Sigmoid colon (tissue), 6 donors: ENCODE measurements at regions not wholly inside any gene's neighbourhood (a gene's known extent, or its start where the extent isn't known, plus 50 kb on each side); places are given as distances from the start of the nearest gene placed in this dataset.

Source experiments
- DNase-seq: peaks from one replicate; pipeline ENCODE4 v3.0.0-alpha.2; 2019
- H3K27ac ChIP-seq, 4 donors: fragments of 200-600 bp; sonication (generic); one replicate each; pipeline ENCODE4 v1.5.1; 2016 to 2019; ENCODE audit warnings: mild to moderate bottlenecking in 1 of 4
- H3K27me3 ChIP-seq, 3 donors: fragments of 200-600 bp; sonication (generic); one replicate each; pipeline ENCODE4 v1.5.1; 2019; ENCODE audit warnings: mild to moderate bottlenecking in 1 of 3
- H3K36me3 ChIP-seq, 4 donors: fragments of 200-600 bp; sonication (generic); one replicate each; pipeline ENCODE4 v1.5.1; 2016 to 2019
- H3K4me1 ChIP-seq, 4 donors: fragments of 200-600 bp; sonication (generic); one replicate each; pipeline ENCODE4 v1.5.1; 2017 to 2019
- H3K4me3 ChIP-seq, 4 donors: fragments of 200-600 bp; sonication (generic); one replicate each; pipeline ENCODE4 v1.5.1; 2017 to 2019; ENCODE audit warnings: mild to moderate bottlenecking in 2 of 4, moderate library complexity in 1 of 4
- H3K9me3 ChIP-seq, 4 donors: fragments of 200-600 bp in 3 of 4; sonication (generic) in 3 of 4; one replicate each; pipeline versions ENCODE4 v1.5.1 to v1.6.1; 2013 to 2019
- EP300 ChIP-seq, 4 donors: sonication (generic); formaldehyde crosslinking; IDR thresholded peaks; one replicate each; pipeline ENCODE4 v1.6.1; 2017; ENCODE audit warnings: antibody characterized with exemption in 4 of 4
- POLR2A ChIP-seq, 2 donors: fragments of 450-650 bp; IDR thresholded peaks; one replicate each; pipeline ENCODE4 v1.6.1; 2016; ENCODE audit warnings: antibody characterized with exemption in 2 of 2, mild to moderate bottlenecking in 2 of 2, moderate library complexity in 2 of 2
- POLR2AphosphoS5 ChIP-seq, 4 donors: sonication (generic); formaldehyde crosslinking; IDR thresholded peaks; one replicate each; pipeline ENCODE4 v1.6.1; 2017; ENCODE audit warnings: antibody characterized with exemption in 4 of 4
- WGBS, 2 donors: extraction: QIAGEN DNeasy Blood & Tissue Kit; methylation state at CpG; one replicate each; pipeline ENCODE4 v1.1.7; 2013; 5-methylcytosine and 5-hydroxymethylcytosine counted together
- intact Hi-C: fragments of 100-400 bp; cut with DNase I; formaldehyde crosslinking; loops from one replicate; pipeline ENCODE4 v1.15.1; 2023
- TF ChIP-seq, protein P1 (sequence below), 4 experiments: fragments of 450-650 bp in 3 of 4; fragments of 200-600 bp in 1 of 4; IDR thresholded peaks; one replicate each; pipeline ENCODE4 v1.5.1; 2016 to 2019; ENCODE audit warnings: antibody characterized with exemption in 4 of 4, mild to moderate bottlenecking in 3 of 4, moderate library complexity in 2 of 4
- donor health status: healthy with polysubstance abuse.
- donor health status: healthy.

DNA sequence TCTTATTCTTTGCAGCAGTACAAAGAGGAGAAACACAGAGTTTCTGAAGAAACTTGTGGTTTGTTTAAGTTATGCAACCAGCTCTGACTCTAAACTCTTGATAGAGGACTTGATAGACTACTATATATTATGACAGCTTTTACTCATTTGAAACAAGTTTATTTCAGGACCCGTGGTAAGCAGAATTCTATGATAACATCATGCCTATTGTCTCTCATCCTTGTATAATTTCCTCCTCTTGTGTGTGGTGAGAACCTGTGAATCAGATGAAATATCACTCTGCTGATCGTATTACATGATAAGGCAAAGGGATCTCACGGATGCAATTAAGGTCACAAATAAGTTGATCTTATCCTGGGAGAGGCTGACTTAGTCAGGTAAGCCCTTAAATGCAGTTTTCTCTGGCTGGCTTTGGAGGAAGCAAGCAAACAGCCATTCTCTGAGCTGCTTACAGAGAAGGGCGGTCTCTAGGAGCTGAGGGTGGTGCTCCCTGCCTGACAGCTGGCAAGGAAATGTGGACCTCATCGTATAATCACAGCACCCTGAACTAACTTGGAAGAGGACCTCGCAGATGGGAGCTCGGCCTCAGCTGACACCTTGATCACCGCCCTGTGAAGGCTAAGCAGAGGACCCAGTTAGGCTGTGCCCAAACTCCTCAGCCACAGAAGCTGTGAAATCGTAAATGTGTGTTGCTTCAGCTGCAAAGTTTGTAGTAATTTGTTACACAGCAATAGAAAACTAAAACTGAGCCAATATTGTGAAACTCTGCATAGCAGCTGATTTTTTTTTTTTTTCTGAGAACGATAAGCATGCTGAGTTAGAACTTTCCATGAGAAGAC is 151.1 kb upstream of the DPT start:
- H3K36me3 ChIP-seq = no peaks in the 10 kb centered on the region
- TF ChIP-seq EP300 (IDR thresholded peaks at IDR 0.05) (no peak), POLR2A (IDR thresholded peaks at IDR 0.05) (no peak), POLR2AphosphoS5 (IDR thresholded peaks at IDR 0.05) (peak in 2 of 4 donors; percentile 17 to 33)
- TF ChIP-seq, protein P1, sequence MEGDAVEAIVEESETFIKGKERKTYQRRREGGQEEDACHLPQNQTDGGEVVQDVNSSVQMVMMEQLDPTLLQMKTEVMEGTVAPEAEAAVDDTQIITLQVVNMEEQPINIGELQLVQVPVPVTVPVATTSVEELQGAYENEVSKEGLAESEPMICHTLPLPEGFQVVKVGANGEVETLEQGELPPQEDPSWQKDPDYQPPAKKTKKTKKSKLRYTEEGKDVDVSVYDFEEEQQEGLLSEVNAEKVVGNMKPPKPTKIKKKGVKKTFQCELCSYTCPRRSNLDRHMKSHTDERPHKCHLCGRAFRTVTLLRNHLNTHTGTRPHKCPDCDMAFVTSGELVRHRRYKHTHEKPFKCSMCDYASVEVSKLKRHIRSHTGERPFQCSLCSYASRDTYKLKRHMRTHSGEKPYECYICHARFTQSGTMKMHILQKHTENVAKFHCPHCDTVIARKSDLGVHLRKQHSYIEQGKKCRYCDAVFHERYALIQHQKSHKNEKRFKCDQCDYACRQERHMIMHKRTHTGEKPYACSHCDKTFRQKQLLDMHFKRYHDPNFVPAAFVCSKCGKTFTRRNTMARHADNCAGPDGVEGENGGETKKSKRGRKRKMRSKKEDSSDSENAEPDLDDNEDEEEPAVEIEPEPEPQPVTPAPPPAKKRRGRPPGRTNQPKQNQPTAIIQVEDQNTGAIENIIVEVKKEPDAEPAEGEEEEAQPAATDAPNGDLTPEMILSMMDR (IDR thresholded peaks at IDR 0.05) = no peak
- intact Hi-C loops = no loop called here
- 10 to 53% methylated on average over 10 of the region's 10 CpGs for WGBS, 2 donors
- H3K27ac ChIP-seq = peak overlapping the region; percentile 3 to 52 (median 30)
- H3K4me1 ChIP-seq = peaks cover 0 to 10% (median 2%) of the 10 kb centered on the region in 4 donors
- no peak overlapping the region for H3K4me3 ChIP-seq
- H3K27me3 ChIP-seq = no peaks in the 10 kb centered on the region
- no peaks in the 10 kb centered on the region for H3K9me3 ChIP-seq
- peak; percentile 71 for DNase-seq

DNA sequence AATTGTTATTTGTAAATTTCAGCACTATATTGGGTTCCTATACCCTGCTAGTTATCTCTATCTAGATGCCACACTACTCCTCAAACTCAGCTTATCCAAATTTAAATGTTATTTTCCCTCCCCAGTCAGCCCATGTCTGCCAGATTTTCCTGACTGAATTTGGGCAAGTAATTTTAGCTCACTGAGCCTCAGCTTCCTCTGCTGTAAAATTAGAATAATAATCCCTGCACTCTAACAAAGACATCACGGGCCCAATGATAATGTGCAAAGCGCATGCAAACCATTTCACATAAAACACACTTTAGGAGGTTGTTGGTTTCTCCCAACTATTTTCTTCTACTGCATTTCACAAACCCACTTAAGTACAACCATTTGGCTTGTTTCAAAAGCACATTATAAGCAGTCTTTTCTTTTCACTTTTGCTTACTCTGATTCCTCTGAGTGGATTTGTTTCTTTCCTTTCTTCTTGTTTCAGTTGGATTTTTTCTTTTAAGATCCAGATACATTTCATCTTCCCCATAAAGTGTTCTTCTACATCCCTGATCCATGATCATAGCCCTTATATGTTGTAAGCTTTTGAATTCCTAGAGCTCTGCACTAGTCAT is 152.8 kb upstream of the DPT start:
- 87 to 94% methylated on average over 2 of the region's 2 CpGs for WGBS, 2 donors
- H3K36me3 ChIP-seq = no peaks in the 10 kb centered on the region

DNA sequence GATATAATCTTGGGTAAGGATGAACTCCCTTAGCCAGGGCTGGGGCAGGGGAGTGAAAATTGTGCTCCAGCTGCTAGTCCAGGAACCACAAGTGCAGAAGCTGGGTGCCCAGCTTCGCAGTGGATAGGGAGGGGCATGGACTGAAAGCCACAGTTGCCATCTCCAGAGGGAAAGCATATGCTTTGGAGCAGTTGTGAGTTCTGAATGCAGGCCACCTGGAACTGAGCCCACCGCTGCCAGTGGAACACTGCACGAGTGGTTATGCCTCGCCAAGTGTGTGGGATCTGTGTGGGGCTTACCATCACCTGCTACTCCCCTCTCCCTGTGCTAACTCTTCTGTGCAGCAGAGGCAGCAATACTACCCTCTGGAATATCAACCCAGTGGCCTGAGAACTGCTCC is 158.4 kb upstream of the DPT start:
- WGBS, 2 donors = 67 to 83% methylated on average over 4 of the region's 4 CpGs
- H3K36me3 ChIP-seq = no peaks in the 10 kb centered on the region
- no peak overlapping the region for H3K4me3 ChIP-seq
- H3K9me3 ChIP-seq = peaks cover 0 to 4% (median 0%) of the 10 kb centered on the region in 4 donors
- peaks cover 0 to under 1% (median 0%) of the 10 kb centered on the region in 4 donors for H3K4me1 ChIP-seq
- H3K27me3 ChIP-seq = no peaks in the 10 kb centered on the region
- intact Hi-C loops = no loop called here
- no peak overlapping the region for H3K27ac ChIP-seq
- no peak for DNase-seq
- TF ChIP-seq POLR2A (IDR thresholded peaks at IDR 0.05) (no peak), POLR2AphosphoS5 (IDR thresholded peaks at IDR 0.05) (no peak), EP300 (IDR thresholded peaks at IDR 0.05) (no peak)
- TF ChIP-seq, protein P1 (IDR thresholded peaks at IDR 0.05) = no peak

More for the DNA sequence above, 152.8 kb upstream of the DPT start:
- no peak overlapping the region for H3K27ac ChIP-seq
- H3K27me3 ChIP-seq = no peaks in the 10 kb centered on the region
- peaks cover 0 to 10% (median 2%) of the 10 kb centered on the region in 4 donors for H3K4me1 ChIP-seq
- intact Hi-C loops = no loop called here
- no peak overlapping the region for H3K4me3 ChIP-seq
- no peaks in the 10 kb centered on the region for H3K9me3 ChIP-seq
- no peak for DNase-seq
- TF ChIP-seq POLR2AphosphoS5 (IDR thresholded peaks at IDR 0.05) (no peak), POLR2A (IDR thresholded peaks at IDR 0.05) (no peak), EP300 (IDR thresholded peaks at IDR 0.05) (no peak)
- TF ChIP-seq, protein P1 (IDR thresholded peaks at IDR 0.05) = no peak

DNA sequence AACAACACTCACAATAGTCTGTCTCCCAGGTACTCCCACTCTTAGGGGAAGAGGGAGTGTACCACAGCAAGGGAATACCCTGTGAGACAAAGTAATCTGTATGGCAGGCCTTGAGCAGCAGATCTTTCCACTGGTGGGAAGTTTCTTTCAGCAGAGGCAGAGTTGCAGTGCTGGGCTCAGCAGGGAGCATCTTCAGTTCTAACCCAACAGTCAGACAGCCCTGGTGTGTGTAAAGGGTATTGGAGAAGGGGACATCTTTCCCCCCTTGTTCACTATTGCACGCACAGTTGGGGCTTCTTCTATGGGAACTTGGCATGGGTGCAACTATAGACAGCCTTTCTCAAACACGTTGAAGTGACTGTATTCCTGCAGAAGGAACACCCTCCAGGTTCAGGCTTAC is 159.4 kb upstream of the DPT start:
- no peak for TF ChIP-seq EP300 (IDR thresholded peaks at IDR 0.05)
- no peak for TF ChIP-seq POLR2AphosphoS5 (IDR thresholded peaks at IDR 0.05)
- TF ChIP-seq POLR2A (IDR thresholded peaks at IDR 0.05) = no peak
- TF ChIP-seq, protein P1 (IDR thresholded peaks at IDR 0.05) = no peak
- intact Hi-C loops = no loop called here
- H3K9me3 ChIP-seq = peaks cover 0 to 4% (median 0%) of the 10 kb centered on the region in 4 donors
- H3K27ac ChIP-seq = no peak overlapping the region
- 40 to 43% methylated on average over 2 of the region's 2 CpGs for WGBS, 2 donors
- no peak for DNase-seq
- peaks cover 0 to 10% (median 8%) of the 10 kb centered on the region in 4 donors for H3K4me1 ChIP-seq
- H3K4me3 ChIP-seq = no peak overlapping the region
- no peaks in the 10 kb centered on the region for H3K27me3 ChIP-seq
- no peaks in the 10 kb centered on the region for H3K36me3 ChIP-seq
